ENCODE measurements at regions not wholly inside any gene's neighbourhood (a gene's known extent, or its start where the extent isn't known, plus 50 kb on each side); places are given as distances from the start of the nearest gene placed in this dataset.

- no peak for DNase-seq
Measured at GRCh38 chr11:70688142-70688541, 289.8 kb downstream of the CTTN start.

- DNase-seq = no peak
Measured at GRCh38 chr11:70689764-70690163, 291.4 kb downstream of the CTTN start.

GRCh38 chr11:70692131-70692530, 293.8 kb downstream of the CTTN start:
- no peak for DNase-seq

GRCh38 chr11:70694371-70694770, 296.0 kb downstream of the CTTN start:
- DNase-seq = no peak

- no peak for DNase-seq
Measured at GRCh38 chr11:70695086-70695960, 297.0 kb downstream of the CTTN start.

GRCh38 chr11:70696076-70696475, 297.7 kb downstream of the CTTN start:
- DNase-seq = no peak

GRCh38 chr11:70696564-70696963, 298.2 kb downstream of the CTTN start:
- no peak for DNase-seq

GRCh38 chr11:70697701-70698100, 299.4 kb downstream of the CTTN start:
- DNase-seq = no peak

- DNase-seq = no peak
Measured at GRCh38 chr11:70698871-70699270, 300.5 kb downstream of the CTTN start.

GRCh38 chr11:70699294-70700221, 301.2 kb downstream of the CTTN start:
- DNase-seq = no peak

GRCh38 chr11:70700453-70700852, 302.1 kb downstream of the CTTN start:
- DNase-seq = no peak

- no peak for DNase-seq
Measured at GRCh38 chr11:70700871-70701270, 302.5 kb downstream of the CTTN start.

GRCh38 chr11:70702040-70702648, 303.8 kb downstream of the CTTN start:
- no peak for DNase-seq

- no peak for DNase-seq
Measured at GRCh38 chr11:70703141-70704064, 305.1 kb downstream of the CTTN start.

- DNase-seq = no peak
Measured at GRCh38 chr11:70705097-70705496, 306.8 kb downstream of the CTTN start.

- no peak for DNase-seq
Measured at GRCh38 chr11:70705930-70706329, 307.6 kb downstream of the CTTN start.

- no peak for DNase-seq
Measured at GRCh38 chr11:70707821-70708220, 309.5 kb downstream of the CTTN start.

GRCh38 chr11:70709596-70709995, 311.3 kb downstream of the CTTN start:
- DNase-seq = no peak

- DNase-seq = no peak
Measured at GRCh38 chr11:70710192-70710591, 311.9 kb downstream of the CTTN start.

- no peak for DNase-seq
Measured at GRCh38 chr11:70710601-70711000, 312.3 kb downstream of the CTTN start.

- no peak for DNase-seq
Measured at GRCh38 chr11:70711095-70711910, 313.0 kb downstream of the CTTN start.

GRCh38 chr11:70711911-70712185, 313.5 kb downstream of the CTTN start:
- no peak for DNase-seq
